Thyroid gland (tissue), 4 donors: ENCODE measurements at regions not wholly inside any gene's neighbourhood (a gene's known extent, or its start where the extent isn't known, plus 50 kb on each side); places are given as distances from the start of the nearest gene placed in this dataset. TPM values are rescaled to one million over a fixed set of nuclear protein-coding genes. Genes with fewer than 3 reads are reported as not detected.

ENCODE experiments used
- DNase-seq, 2 donors: peaks; one replicate each; pipeline ENCODE4 v3.0.0-alpha.2; 2019
- H3K27ac ChIP-seq, 3 donors: fragments of 200-600 bp; sonication (generic); 1 replicate in 2 of 3; 2 replicates in 1 of 3; pipeline ENCODE4 v1.5.1; 2016 to 2019; ENCODE audit warnings: mild to moderate bottlenecking in 1 of 3, moderate library complexity in 1 of 3
- H3K27me3 ChIP-seq: fragments of 200-600 bp; sonication (generic); one replicate; pipeline ENCODE4 v1.5.1; 2019
- H3K36me3 ChIP-seq, 2 donors: fragments of 200-600 bp; sonication (generic); one replicate each; pipeline ENCODE4 v1.5.1; 2016 to 2019
- H3K4me1 ChIP-seq, 2 donors: fragments of 200-600 bp; sonication (generic); one replicate each; pipeline ENCODE4 v1.5.1; 2017 to 2019
- H3K4me3 ChIP-seq, 3 donors: fragments of 200-600 bp; sonication (generic); replicated peaks in 1 of 3; 1 replicate in 2 of 3; 2 replicates in 1 of 3; pipeline ENCODE4 v1.5.1; 2016; ENCODE audit warnings: mild to moderate bottlenecking in 1 of 3
- H3K9me3 ChIP-seq: fragments of 200-600 bp; sonication (generic); one replicate; pipeline ENCODE4 v1.5.1; 2017
- CTCF ChIP-seq, 6 experiments: fragments of 200-600 bp in 3 of 6; fragments of 450-650 bp in 3 of 6; sonication (generic) in 3 of 6; IDR thresholded peaks; one replicate each; pipeline ENCODE4 v1.5.1; 2016 to 2019; ENCODE audit warnings: antibody characterized with exemption in 6 of 6, mild to moderate bottlenecking in 2 of 6, inconsistent platforms in 1 of 6, moderate library complexity in 1 of 6
- POLR2A ChIP-seq, 2 donors: fragments of 450-650 bp; IDR thresholded peaks; one replicate each; pipeline ENCODE4 v1.6.1; 2017; ENCODE audit warnings: antibody characterized with exemption in 2 of 2, mild to moderate bottlenecking in 2 of 2, moderate library complexity in 1 of 2
- WGBS, 2 donors: methylation state at CpG; one replicate each; pipeline ENCODE4 v1.1.5; 2017; 5-methylcytosine and 5-hydroxymethylcytosine counted together
- intact Hi-C: fragments of 100-400 bp; cut with DNase I; formaldehyde crosslinking; loops from one replicate; pipeline ENCODE4 v1.15.1; 2023
- small RNA-seq: library from RNA; depleted of rRNA; stranded (forward); fragments of <200 nt; gene quantifications from one replicate; pipeline ENCODE3, GENCODE V24; 2016

GRCh38 chr6:26311385-26312095 lies 53.5 kb upstream of the BTN3A2 start:
- Histone ChIP-seq H3K27ac (peak overlapping the region in 1 of 3 donors; percentile 38), H3K4me3 (peak overlapping the region in 1 of 3 donors; percentile 1), H3K27me3 (no peaks in the 10 kb centered on the region), H3K9me3 (no peaks in the 10 kb centered on the region), H3K36me3 (no peaks in the 10 kb centered on the region), H3K4me1 (no peaks in the 10 kb centered on the region)
- DNase-seq: peak; percentile 20 to 24
- intact Hi-C loops: no loop called here
- TF ChIP-seq POLR2A (IDR thresholded peaks at IDR 0.05): no peak
- no peak for TF ChIP-seq CTCF (IDR thresholded peaks at IDR 0.05)
- 6 to 7% methylated on average over 18 of the region's 18 CpGs for WGBS, 2 donors

GRCh38 chr6:26312096-26312463 lies 52.9 kb upstream of the BTN3A2 start:
- peak overlapping the region in 1 of 3 donors; percentile 38 for H3K27ac ChIP-seq
- TF ChIP-seq CTCF (IDR thresholded peaks at IDR 0.05) (no peak), POLR2A (IDR thresholded peaks at IDR 0.05) (no peak)
- no peaks in the 10 kb centered on the region for H3K4me1 ChIP-seq
- DNase-seq: no peak
- H3K27me3 ChIP-seq: no peaks in the 10 kb centered on the region
- peak overlapping the region in 1 of 3 donors; percentile 1 for H3K4me3 ChIP-seq
- H3K36me3 ChIP-seq: no peaks in the 10 kb centered on the region
- no peaks in the 10 kb centered on the region for H3K9me3 ChIP-seq
- intact Hi-C loops: no loop called here
- 6 to 8% methylated on average over 6 of the region's 6 CpGs for WGBS, 2 donors

GRCh38 chr6:26312501-26313397 lies 52.2 kb upstream of the BTN3A2 start:
- H3K4me3 ChIP-seq: peak overlapping the region in 2 of 3 donors; percentile 20 to 26
- intact Hi-C loops: no loop called here
- WGBS, 2 donors: 1 to 2% methylated on average over 34 of the region's 34 CpGs

More at GRCh38 chr6:26312501-26313397, 52.2 kb upstream of the BTN3A2 start:
- no peak for TF ChIP-seq CTCF (IDR thresholded peaks at IDR 0.05)
- peak overlapping the region in 2 of 3 donors; percentile 13 to 37 for H3K27ac ChIP-seq
- H3K36me3 ChIP-seq: no peaks in the 10 kb centered on the region
- no peaks in the 10 kb centered on the region for H3K9me3 ChIP-seq
- H3K27me3 ChIP-seq: no peaks in the 10 kb centered on the region
- DNase-seq: peak; percentile 70 to 79
- H3K4me1 ChIP-seq: no peaks in the 10 kb centered on the region

Small RNA genes in the stretch of these regions (small RNA-seq; reads per million reads assigned to genes)
- gene AL031777.2: not detected
- gene HIST1H2AD: not detected
- not detected for gene HIST1H2APS3
- gene HIST1H4G: not detected
- not detected for gene LARP1P1
